CD14-positive monocyte (primary cell): ENCODE measurements at regions not wholly inside any gene's neighbourhood (a gene's known extent, or its start where the extent isn't known, plus 50 kb on each side); places are given as distances from the start of the nearest gene placed in this dataset.

ENCODE experiments used
- DNase-seq, 3 donors: peaks; one replicate each; pipeline ENCODE4 v3.0.0-alpha.2; 2011 to 2022
- H2AFZ ChIP-seq: 2 replicates; pipeline ENCODE4 v1.6.0; 2012; ENCODE audit warnings: mild to moderate bottlenecking, low read depth, low read length, inconsistent platforms; ENCODE audit not compliant: insufficient read depth, poor library complexity, severe bottlenecking
- H3K27ac ChIP-seq, 2 donors: 1 replicate in 1 of 2; 2 replicates in 1 of 2; pipeline ENCODE4 v1.5.1; 2012 to 2013; ENCODE audit warnings: low read length in 2 of 2, control low read depth in 1 of 2, inconsistent platforms in 1 of 2, low read depth in 1 of 2, mild to moderate bottlenecking in 1 of 2
- H3K27me3 ChIP-seq, 2 donors: one replicate each; pipeline versions ENCODE4 v1.6.0 to v1.6.1; 2011 to 2013; ENCODE audit warnings: low read length in 2 of 2; ENCODE audit not compliant: control insufficient read depth in 2 of 2, insufficient read depth in 2 of 2
- H3K36me3 ChIP-seq, 2 donors: replicated peaks in 1 of 2; 1 replicate in 1 of 2; 2 replicates in 1 of 2; pipeline versions ENCODE4 v1.5.1 to v1.6.1; 2012 to 2013; ENCODE audit warnings: low read length in 2 of 2, control low read depth in 1 of 2, inconsistent platforms in 1 of 2, mild to moderate bottlenecking in 1 of 2; ENCODE audit not compliant: insufficient read depth in 2 of 2, control insufficient read depth in 1 of 2
- H3K4me1 ChIP-seq, 2 donors: 1 replicate in 1 of 2; 2 replicates in 1 of 2; pipeline versions ENCODE4 v1.5.1 to v1.6.1; 2012 to 2013; ENCODE audit warnings: low read length in 2 of 2, control low read depth in 1 of 2, inconsistent platforms in 1 of 2, mild to moderate bottlenecking in 1 of 2, moderate library complexity in 1 of 2; ENCODE audit not compliant: insufficient read depth in 2 of 2, control insufficient read depth in 1 of 2
- H3K4me2 ChIP-seq: replicated peaks from 2 replicates; pipeline ENCODE3; 2012; ENCODE audit warnings: low read length, moderate library complexity, mild to moderate bottlenecking; ENCODE audit not compliant: poor library complexity, severe bottlenecking; ENCODE audit errors: extremely low read depth
- H3K4me3 ChIP-seq, 3 experiments: fragments of 200-600 bp in 1 of 3; sonication (generic) in 1 of 3; replicated peaks in 1 of 3; 1 replicate in 2 of 3; 2 replicates in 1 of 3; pipeline ENCODE4 v1.5.1; 2011 to 2013; ENCODE audit warnings: low read length in 3 of 3, mild to moderate bottlenecking in 3 of 3, control low read depth in 2 of 3, low read depth in 2 of 3, inconsistent platforms in 1 of 3, moderate library complexity in 1 of 3
- H3K79me2 ChIP-seq: 2 replicates; pipeline ENCODE4 v1.6.0; 2012; ENCODE audit warnings: mild to moderate bottlenecking, control low read depth, inconsistent platforms, low read length, moderate library complexity; ENCODE audit not compliant: insufficient read depth
- H3K9ac ChIP-seq: 2 replicates; pipeline ENCODE4 v1.6.0; 2017; ENCODE audit warnings: low read length, mild to moderate bottlenecking; ENCODE audit not compliant: insufficient read depth, poor library complexity, severe bottlenecking
- H3K9me3 ChIP-seq, 2 donors: replicated peaks in 1 of 2; 1 replicate in 1 of 2; 2 replicates in 1 of 2; pipeline versions ENCODE4 v1.5.1 to v1.6.1; 2012 to 2013; ENCODE audit warnings: low read length in 2 of 2, control low read depth in 1 of 2; ENCODE audit not compliant: control insufficient read depth in 1 of 2, insufficient read depth in 1 of 2
- H4K20me1 ChIP-seq: 2 replicates; pipeline ENCODE4 v1.6.0; 2012; ENCODE audit warnings: mild to moderate bottlenecking, low read length, control low read depth, moderate library complexity; ENCODE audit not compliant: insufficient read depth
- H3K27ac Mint-ChIP-seq, 7 donors: one replicate each; pipeline ENCODE4 v1.8.0; 2020; ENCODE audit warnings: mild to moderate bottlenecking in 7 of 7, mixed read lengths in 7 of 7, moderate library complexity in 6 of 7, inconsistent platforms in 2 of 7
- H3K27me3 Mint-ChIP-seq, 3 donors: one replicate each; pipeline ENCODE4 v1.8.0; 2021 to 2022; ENCODE audit warnings: low read depth in 3 of 3, mild to moderate bottlenecking in 3 of 3, mixed read lengths in 3 of 3, moderate library complexity in 3 of 3, inconsistent platforms in 1 of 3
- H3K36me3 Mint-ChIP-seq, 2 donors: one replicate each; pipeline ENCODE4 v1.8.0; 2020; ENCODE audit warnings: mixed read lengths in 2 of 2, inconsistent platforms in 1 of 2, mild to moderate bottlenecking in 1 of 2
- H3K4me1 Mint-ChIP-seq: one replicate; pipeline ENCODE4 v1.8.0; 2020; ENCODE audit warnings: mild to moderate bottlenecking, mixed read lengths
- H3K4me3 Mint-ChIP-seq, 2 donors: one replicate each; pipeline ENCODE4 v1.8.0; 2020; ENCODE audit warnings: mild to moderate bottlenecking in 2 of 2, mixed read lengths in 2 of 2, moderate library complexity in 1 of 2
- H3K9me3 Mint-ChIP-seq, 7 donors: one replicate each; pipeline ENCODE4 v1.8.0; 2020 to 2022; ENCODE audit warnings: mixed read lengths in 7 of 7, mild to moderate bottlenecking in 6 of 7, moderate library complexity in 6 of 7, inconsistent platforms in 2 of 7
- WGBS: methylation state at CpG from one replicate; pipeline ENCODE4 v1.1.5; 2013; ENCODE audit warnings: missing lambda C conversion rate; ENCODE audit not compliant: insufficient coverage; 5-methylcytosine and 5-hydroxymethylcytosine counted together
- intact Hi-C, 2 donors: fragments of 100-400 bp; cut with micrococcal nuclease; formaldehyde crosslinking; loops; one replicate each; pipeline versions ENCODE4 v1.15.0 to v1.15.1; 2023
- TF ChIP-seq, protein P1 (sequence below): fragments of 200-600 bp; IDR thresholded peaks from one replicate; pipeline ENCODE4 v1.8.0; 2022; ENCODE audit warnings: antibody characterized with exemption, mild to moderate bottlenecking

DNA sequence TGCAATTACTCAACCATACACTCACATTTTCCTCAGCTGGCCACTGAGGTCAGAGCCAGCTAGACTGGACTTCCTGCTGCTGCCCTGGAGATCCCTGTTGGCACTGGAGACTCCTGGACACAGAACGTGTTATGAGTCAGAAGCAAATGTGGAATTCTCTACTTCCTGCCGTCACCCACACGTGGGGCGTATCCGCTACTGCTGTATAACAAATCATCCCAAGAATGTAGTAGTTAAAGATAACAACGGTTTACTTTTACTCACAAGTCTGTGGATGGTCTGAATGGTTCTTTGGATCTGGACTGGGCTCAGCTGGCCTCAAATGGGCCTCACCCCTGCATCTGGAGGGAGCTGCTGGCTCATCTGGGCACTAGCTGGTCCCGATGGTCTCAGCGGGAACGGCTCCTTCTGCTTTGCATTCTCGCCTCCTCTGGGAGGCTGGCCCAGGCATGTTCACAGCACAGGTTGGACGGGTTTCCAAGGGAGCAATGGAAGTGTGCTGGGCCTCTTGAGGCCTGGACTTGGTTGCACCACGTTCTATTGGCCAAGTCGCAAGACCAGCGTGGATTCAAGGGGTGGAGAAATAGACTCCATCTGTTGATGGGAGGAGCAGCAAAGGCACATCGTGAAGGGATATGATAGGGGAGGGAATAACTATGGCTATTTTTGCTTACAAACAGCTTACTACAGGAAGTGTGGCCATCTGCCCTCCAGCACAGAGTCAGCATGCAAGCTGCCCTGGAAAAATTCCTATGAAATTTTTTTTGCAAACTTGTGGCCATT, 118.5 kb downstream of the SNX5 start:
- H3K9ac ChIP-seq, result no peak overlapping the region
- H3K27me3 ChIP-seq, result no peaks in the 10 kb centered on the region
- WGBS, result 97% methylated on average over 10 of the region's 15 CpGs
- H3K4me1 Mint-ChIP-seq, result peaks cover 9% of the 10 kb centered on the region
- H3K79me2 ChIP-seq, result no peaks in the 10 kb centered on the region
- H2AFZ ChIP-seq, result no peak overlapping the region
- H3K4me1 ChIP-seq, result peaks cover 0 to 4% of the 10 kb centered on the region in 2 donors
- H3K36me3 Mint-ChIP-seq, result no peaks in the 10 kb centered on the region
- no peak for DNase-seq
- no peak overlapping the region for H3K4me3 Mint-ChIP-seq
- H3K27ac Mint-ChIP-seq, result no peak overlapping the region
- no peak overlapping the region for H3K4me3 ChIP-seq
- no peaks in the 10 kb centered on the region for H4K20me1 ChIP-seq
- TF ChIP-seq, protein P1, sequence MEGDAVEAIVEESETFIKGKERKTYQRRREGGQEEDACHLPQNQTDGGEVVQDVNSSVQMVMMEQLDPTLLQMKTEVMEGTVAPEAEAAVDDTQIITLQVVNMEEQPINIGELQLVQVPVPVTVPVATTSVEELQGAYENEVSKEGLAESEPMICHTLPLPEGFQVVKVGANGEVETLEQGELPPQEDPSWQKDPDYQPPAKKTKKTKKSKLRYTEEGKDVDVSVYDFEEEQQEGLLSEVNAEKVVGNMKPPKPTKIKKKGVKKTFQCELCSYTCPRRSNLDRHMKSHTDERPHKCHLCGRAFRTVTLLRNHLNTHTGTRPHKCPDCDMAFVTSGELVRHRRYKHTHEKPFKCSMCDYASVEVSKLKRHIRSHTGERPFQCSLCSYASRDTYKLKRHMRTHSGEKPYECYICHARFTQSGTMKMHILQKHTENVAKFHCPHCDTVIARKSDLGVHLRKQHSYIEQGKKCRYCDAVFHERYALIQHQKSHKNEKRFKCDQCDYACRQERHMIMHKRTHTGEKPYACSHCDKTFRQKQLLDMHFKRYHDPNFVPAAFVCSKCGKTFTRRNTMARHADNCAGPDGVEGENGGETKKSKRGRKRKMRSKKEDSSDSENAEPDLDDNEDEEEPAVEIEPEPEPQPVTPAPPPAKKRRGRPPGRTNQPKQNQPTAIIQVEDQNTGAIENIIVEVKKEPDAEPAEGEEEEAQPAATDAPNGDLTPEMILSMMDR, result no peak
- H3K4me2 ChIP-seq, result no peak overlapping the region
- H3K9me3 Mint-ChIP-seq, result peaks cover 0 to 5% (median 0%) of the 10 kb centered on the region in 7 donors
- intact Hi-C loops, result no loop called here
- peaks cover 0 to 3% of the 10 kb centered on the region in 2 donors for H3K9me3 ChIP-seq
- H3K36me3 ChIP-seq, result no peaks in the 10 kb centered on the region
- no peak overlapping the region for H3K27ac ChIP-seq
- peaks cover 0 to 3% (median 3%) of the 10 kb centered on the region in 3 donors for H3K27me3 Mint-ChIP-seq

DNA sequence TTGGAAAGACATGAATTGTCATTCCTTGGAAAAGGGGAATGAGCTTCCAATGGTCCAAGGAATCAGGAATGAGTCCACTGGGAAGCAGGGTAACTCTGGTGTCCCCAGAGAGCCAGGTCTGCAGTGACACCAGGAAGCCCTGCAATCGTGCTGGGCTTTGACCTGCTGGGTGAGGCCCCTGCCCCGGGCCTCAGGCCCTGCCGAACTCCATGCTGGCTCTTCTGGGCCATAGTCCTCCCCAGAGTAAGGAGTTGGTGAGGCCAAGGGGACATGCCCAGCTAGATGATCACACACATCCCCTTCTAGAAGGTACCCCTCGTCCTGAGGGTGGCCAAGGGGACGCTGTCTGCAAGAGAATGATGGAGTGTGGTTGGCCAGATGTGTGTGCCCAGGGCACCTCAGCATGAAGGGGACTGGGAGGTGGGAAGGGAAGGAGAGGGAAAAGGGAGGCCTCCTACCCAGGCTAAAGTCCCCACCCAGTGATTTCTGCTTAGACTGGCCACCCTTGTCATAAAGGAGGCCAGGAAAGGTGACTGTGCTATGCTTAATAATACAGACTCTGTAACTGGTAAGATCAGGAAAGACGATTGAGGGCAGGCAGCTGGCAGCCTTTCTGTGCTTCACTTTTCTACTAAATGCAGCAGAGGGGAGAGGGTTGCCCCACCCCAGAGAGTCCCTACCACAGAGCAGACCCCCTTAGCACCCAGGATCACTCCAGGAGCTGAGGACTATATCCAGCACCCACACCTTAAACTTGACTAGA, 119.3 kb downstream of the SNX5 start:
- Mint-ChIP-seq H3K9me3 (peaks cover 0 to 5% (median 0%) of the 10 kb centered on the region in 7 donors), H3K36me3 (no peaks in the 10 kb centered on the region), H3K27ac (peak overlapping the region in 2 of 7 donors; percentile 25 to 50), H3K4me1 (peaks cover 16% of the 10 kb centered on the region), H3K4me3 (no peak overlapping the region), H3K27me3 (peaks cover 0 to 4% (median 3%) of the 10 kb centered on the region in 3 donors)
- Histone ChIP-seq H3K4me1 (peaks cover 0 to 4% of the 10 kb centered on the region in 2 donors), H3K27ac (no peak overlapping the region), H3K9ac (no peak overlapping the region), H3K36me3 (no peaks in the 10 kb centered on the region), H3K4me2 (no peak overlapping the region), H3K9me3 (peaks cover 0 to 3% of the 10 kb centered on the region in 2 donors), H2AFZ (no peak overlapping the region), H3K79me2 (no peaks in the 10 kb centered on the region), H3K4me3 (no peak overlapping the region), H3K27me3 (no peaks in the 10 kb centered on the region), H4K20me1 (no peaks in the 10 kb centered on the region)
- DNase-seq, result no peak
- WGBS, result 87% methylated on average over 3 of the region's 6 CpGs
- intact Hi-C loops, result no loop called here
- TF ChIP-seq, protein P1, result no peak
